ENCODE measurements at regions not wholly inside any gene's neighbourhood (a gene's known extent, or its start where the extent isn't known, plus 50 kb on each side); places are given as distances from the start of the nearest gene placed in this dataset.
"Not testable (repeated sequence)": the region's sequence is repeated elsewhere in the genome, so short reads cannot be mapped to it uniquely, and the experiment has no call there.

DNA sequence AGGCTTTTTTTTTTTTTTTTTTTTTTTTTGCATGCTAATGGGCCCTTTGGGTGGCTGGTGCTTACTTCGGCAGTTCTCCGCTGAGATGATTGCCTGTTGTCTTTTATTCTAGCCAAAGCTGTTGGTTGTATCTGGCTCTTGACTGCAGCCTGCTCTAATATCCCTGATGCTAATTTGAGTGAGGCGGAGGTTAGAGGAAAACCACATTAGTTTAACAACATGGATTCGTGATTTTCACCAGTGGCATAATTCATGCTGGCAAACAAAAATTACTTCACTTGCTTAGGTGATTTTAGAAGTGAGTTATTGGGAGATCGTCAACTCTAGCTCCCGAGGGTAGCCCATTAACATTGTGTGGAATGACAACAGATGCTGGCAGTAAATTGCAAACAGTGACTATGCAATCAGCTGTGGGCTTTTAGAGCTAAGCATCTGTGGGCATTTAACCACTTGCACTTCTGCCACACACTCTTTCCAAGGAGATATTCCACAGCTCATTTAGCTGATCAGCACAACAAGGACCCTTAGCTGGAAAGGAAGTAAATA is 97.6 kb upstream of the ZDHHC17 start:
- DNase-seq = no peak
- Histone ChIP-seq H3K4me1 (no peaks in the 10 kb centered on the region), H3K9me3 (no peaks in the 10 kb centered on the region), H3K4me3 (no peak overlapping the region), H3K27me3 (no peaks in the 10 kb centered on the region), H3K27ac (no peak overlapping the region), H3K36me3 (no peaks in the 10 kb centered on the region)
- intact Hi-C loops (cut with DNase I; ENCODE audit: low total_unique reads) = no loop called here
- TF ChIP-seq, protein P1, sequence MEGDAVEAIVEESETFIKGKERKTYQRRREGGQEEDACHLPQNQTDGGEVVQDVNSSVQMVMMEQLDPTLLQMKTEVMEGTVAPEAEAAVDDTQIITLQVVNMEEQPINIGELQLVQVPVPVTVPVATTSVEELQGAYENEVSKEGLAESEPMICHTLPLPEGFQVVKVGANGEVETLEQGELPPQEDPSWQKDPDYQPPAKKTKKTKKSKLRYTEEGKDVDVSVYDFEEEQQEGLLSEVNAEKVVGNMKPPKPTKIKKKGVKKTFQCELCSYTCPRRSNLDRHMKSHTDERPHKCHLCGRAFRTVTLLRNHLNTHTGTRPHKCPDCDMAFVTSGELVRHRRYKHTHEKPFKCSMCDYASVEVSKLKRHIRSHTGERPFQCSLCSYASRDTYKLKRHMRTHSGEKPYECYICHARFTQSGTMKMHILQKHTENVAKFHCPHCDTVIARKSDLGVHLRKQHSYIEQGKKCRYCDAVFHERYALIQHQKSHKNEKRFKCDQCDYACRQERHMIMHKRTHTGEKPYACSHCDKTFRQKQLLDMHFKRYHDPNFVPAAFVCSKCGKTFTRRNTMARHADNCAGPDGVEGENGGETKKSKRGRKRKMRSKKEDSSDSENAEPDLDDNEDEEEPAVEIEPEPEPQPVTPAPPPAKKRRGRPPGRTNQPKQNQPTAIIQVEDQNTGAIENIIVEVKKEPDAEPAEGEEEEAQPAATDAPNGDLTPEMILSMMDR (IDR thresholded peaks at IDR 0.05) = no peak
- no peak for TF ChIP-seq POLR2A (IDR thresholded peaks at IDR 0.05)

DNA sequence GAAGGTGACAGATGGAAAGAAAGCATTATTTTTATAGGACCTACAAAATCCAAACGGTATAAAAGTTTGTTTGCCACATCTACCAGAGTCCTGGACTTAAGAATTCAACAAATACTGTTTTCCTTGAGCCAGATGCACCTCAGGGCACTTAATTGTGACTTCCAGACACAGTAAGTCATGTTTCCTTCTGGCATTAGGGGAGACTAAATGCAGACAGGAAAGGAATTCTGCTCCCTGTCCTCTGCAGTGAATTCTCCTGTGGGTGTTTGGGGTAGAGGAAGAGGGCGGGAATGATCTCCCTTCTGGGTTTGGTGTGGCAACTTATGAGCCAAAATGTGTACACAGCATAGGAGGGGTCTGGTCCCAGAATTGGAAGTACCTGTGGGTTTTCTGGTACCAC is 93.9 kb upstream of the ZDHHC17 start:
- peaks cover 0 to 8% of the 10 kb centered on the region in 2 donors for H3K9me3 ChIP-seq
- no peak overlapping the region for H3K4me3 ChIP-seq
- no peaks in the 10 kb centered on the region for H3K4me1 ChIP-seq
- intact Hi-C loops (cut with DNase I; ENCODE audit: low total_unique reads) = no loop called here
- no peak overlapping the region for H3K27ac ChIP-seq
- no peak for TF ChIP-seq POLR2A (IDR thresholded peaks at IDR 0.05)
- TF ChIP-seq, protein P1 (IDR thresholded peaks at IDR 0.05) = no peak
- no peaks in the 10 kb centered on the region for H3K36me3 ChIP-seq
- no peaks in the 10 kb centered on the region for H3K27me3 ChIP-seq
- DNase-seq = no peak

DNA sequence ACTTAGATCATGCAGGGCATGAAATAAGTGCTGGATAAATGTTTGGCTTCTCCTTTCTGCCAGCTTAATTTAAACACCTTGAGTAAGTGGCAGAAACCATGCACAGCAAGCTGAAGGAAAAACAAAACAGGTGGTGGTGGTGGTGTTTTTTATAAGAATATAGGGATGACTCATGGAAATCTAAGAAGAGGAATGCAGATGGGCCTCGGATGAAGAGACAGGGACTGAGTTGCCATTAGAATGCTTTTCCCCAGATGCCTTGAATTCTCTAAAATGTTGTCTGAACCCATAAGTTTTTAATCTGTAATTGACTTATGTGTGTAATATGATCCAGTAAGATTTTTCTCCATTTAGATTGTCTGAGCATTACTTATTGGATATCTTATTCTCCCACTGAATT is 93.1 kb upstream of the ZDHHC17 start:
- H3K27me3 ChIP-seq = no peaks in the 10 kb centered on the region
- peaks cover 0 to 8% of the 10 kb centered on the region in 2 donors for H3K9me3 ChIP-seq
- intact Hi-C loops (cut with DNase I; ENCODE audit: low total_unique reads) = no loop called here
- TF ChIP-seq, protein P1 (IDR thresholded peaks at IDR 0.05) = no peak
- TF ChIP-seq POLR2A (IDR thresholded peaks at IDR 0.05) = no peak
- H3K36me3 ChIP-seq = no peaks in the 10 kb centered on the region
- H3K4me3 ChIP-seq = no peak overlapping the region
- H3K27ac ChIP-seq = no peak overlapping the region
- DNase-seq = no peak
- H3K4me1 ChIP-seq = no peaks in the 10 kb centered on the region

DNA sequence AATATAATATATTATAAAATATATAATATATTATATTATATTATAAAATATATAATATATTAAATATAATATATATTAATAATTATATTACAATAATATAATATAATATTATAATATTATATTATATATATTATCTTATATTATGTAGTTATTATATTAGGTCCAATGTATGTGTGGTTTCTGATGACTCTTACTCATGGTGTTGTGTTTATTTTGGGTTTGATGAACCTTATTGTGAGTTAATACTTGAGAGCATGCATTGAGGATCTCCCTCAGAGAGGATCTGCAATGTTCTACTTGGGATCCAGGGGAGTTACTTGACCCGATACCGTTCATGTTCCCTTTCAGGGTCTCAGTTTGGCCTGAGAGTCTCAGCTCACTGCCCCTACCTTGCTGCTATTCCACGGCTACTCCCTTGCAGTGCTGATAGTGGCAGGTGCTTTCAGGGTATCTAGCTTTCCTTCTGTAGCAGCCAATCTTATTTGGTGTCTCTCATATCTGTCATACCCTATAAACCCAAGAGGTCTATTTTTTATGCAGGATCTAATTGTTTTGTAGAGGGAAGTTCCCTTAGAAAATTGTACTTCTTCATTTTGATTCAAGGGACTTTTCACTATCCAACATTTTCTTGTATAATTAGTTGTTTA is 89.1 kb upstream of the ZDHHC17 start:
- no peak for DNase-seq
- H3K4me3 ChIP-seq = no peak overlapping the region
- no peaks in the 10 kb centered on the region for H3K36me3 ChIP-seq
- no peaks in the 10 kb centered on the region for H3K27me3 ChIP-seq
- H3K27ac ChIP-seq = no peak overlapping the region
- H3K9me3 ChIP-seq = peaks cover 0 to 8% of the 10 kb centered on the region in 2 donors
- TF ChIP-seq, protein P1 (IDR thresholded peaks at IDR 0.05) = no peak
- no peak for TF ChIP-seq POLR2A (IDR thresholded peaks at IDR 0.05)
- intact Hi-C loops (cut with DNase I; ENCODE audit: low total_unique reads) = no loop called here
- no peaks in the 10 kb centered on the region for H3K4me1 ChIP-seq

DNA sequence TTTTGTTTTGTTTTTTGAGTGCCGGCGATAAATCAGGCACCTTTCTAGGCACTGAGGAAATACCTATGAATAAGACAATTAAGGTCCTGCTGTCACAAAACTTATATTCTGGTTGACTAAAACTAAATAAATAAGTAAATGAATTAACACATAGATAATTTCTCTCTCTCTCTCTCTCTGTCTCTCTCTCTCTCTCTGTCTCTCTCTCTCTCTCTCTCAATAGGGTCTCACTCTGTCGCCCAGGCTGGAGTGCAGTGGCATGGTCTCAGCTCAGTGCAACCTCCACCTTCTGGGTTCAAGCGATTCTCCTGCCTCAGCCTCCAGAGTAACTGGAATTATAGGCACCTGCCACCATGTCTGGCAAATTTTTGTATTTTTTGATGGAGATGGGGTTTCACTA is 87.7 kb upstream of the ZDHHC17 start:
- intact Hi-C loops (cut with DNase I; ENCODE audit: low total_unique reads); H3K27ac ChIP-seq; DNase-seq; H3K4me1 ChIP-seq; H3K9me3 ChIP-seq; H3K36me3 ChIP-seq; H3K4me3 ChIP-seq; H3K27me3 ChIP-seq: not testable (repeated sequence)
